Coronary artery (tissue), 2 donors: ENCODE measurements at regions not wholly inside any gene's neighbourhood (a gene's known extent, or its start where the extent isn't known, plus 50 kb on each side); places are given as distances from the start of the nearest gene placed in this dataset.

Source experiments
- DNase-seq: peaks from one replicate; pipeline ENCODE4 v3.0.0-alpha.2; 2017; ENCODE audit warnings: low spot score
- H3K27ac ChIP-seq, 2 donors: fragments of 200-600 bp; sonication (generic); one replicate each; pipeline ENCODE4 v1.5.1; 2016 to 2019
- H3K4me3 ChIP-seq: fragments of 200-600 bp; sonication (generic); 2 replicates; pipeline ENCODE4 v1.5.1; 2016; ENCODE audit warnings: mild to moderate bottlenecking, moderate library complexity
- CTCF ChIP-seq: fragments of 200-600 bp; sonication (generic); IDR thresholded peaks from one replicate; pipeline ENCODE4 v1.5.1; 2019; ENCODE audit warnings: antibody characterized with exemption

- no peak overlapping the region for H3K27ac ChIP-seq
- TF ChIP-seq CTCF, result no peak
- H3K4me3 ChIP-seq, result no peak overlapping the region
- no peak for DNase-seq
Observed at GRCh38 chr3:181791056-181791955, 79.6 kb downstream of the SOX2 start.

- DNase-seq, result no peak
- no peak for TF ChIP-seq CTCF
- Histone ChIP-seq H3K4me3 (no peak overlapping the region), H3K27ac (no peak overlapping the region)
Observed at GRCh38 chr3:181793006-181793405, 81.3 kb downstream of the SOX2 start.

- Histone ChIP-seq H3K4me3 (no peak overlapping the region), H3K27ac (no peak overlapping the region)
- DNase-seq, result no peak
- no peak for TF ChIP-seq CTCF
Observed at GRCh38 chr3:181794011-181794790, 82.5 kb downstream of the SOX2 start.

GRCh38 chr3:181796641-181797040, 84.9 kb downstream of the SOX2 start:
- H3K27ac ChIP-seq, result no peak overlapping the region
- no peak overlapping the region for H3K4me3 ChIP-seq
- DNase-seq, result no peak
- TF ChIP-seq CTCF, result no peak

- no peak for DNase-seq
- H3K27ac ChIP-seq, result no peak overlapping the region
- H3K4me3 ChIP-seq, result no peak overlapping the region
- TF ChIP-seq CTCF, result no peak
Observed at GRCh38 chr3:181797431-181797830, 85.7 kb downstream of the SOX2 start.

GRCh38 chr3:181805703-181806102, 94.0 kb downstream of the SOX2 start:
- Histone ChIP-seq H3K27ac (no peak overlapping the region), H3K4me3 (no peak overlapping the region)
- DNase-seq, result no peak
- TF ChIP-seq CTCF, result no peak
